ENCODE measurements at regions not wholly inside any gene's neighbourhood (a gene's known extent, or its start where the extent isn't known, plus 50 kb on each side); places are given as distances from the start of the nearest gene placed in this dataset.

DNA sequence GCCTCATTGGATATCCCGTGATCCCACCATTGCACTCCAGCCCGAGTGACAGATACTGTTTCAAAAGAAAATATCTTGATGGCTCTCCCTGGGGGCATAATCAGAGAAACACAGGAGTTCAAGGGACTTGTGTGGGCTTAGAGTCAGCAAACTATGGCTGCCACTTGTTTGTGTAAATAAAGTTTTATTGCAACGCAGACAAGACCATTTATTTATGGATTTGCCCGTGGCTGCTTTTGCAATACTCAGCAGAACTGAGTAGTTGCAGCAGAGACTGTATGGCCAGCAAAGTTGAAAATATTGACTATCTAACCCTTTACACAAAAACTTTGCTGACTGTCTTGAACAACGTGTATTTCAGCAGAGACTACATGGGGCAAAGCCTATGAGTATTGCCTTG is 75.5 kb upstream of the GPRC5B start:
- TF ChIP-seq CTCF (IDR thresholded peaks at IDR 0.05), result no peak
- no peak for TF ChIP-seq POLR2A (IDR thresholded peaks at IDR 0.05)
- TF ChIP-seq POLR2AphosphoS5 (IDR thresholded peaks at IDR 0.05), result no peak

Measured in breast epithelium (tissue), 3 donors.